Liver (tissue), 3 donors: ENCODE measurements at regions not wholly inside any gene's neighbourhood (a gene's known extent, or its start where the extent isn't known, plus 50 kb on each side); places are given as distances from the start of the nearest gene placed in this dataset.
"Not testable (repeated sequence)": the region's sequence is repeated elsewhere in the genome, so short reads cannot be mapped to it uniquely, and the experiment has no call there.

Experiments
- CTCF ChIP-seq: fragments of 150-350 bp; IDR thresholded peaks from 2 replicates; pipeline ENCODE4 v1.5.1; 2017; ENCODE audit warnings: improper control_type of control experiment, low read depth, low read length; ENCODE audit not compliant: missing input control
- GABPA ChIP-seq, 2 donors: IDR thresholded peaks in 1 of 2; conservative IDR thresholded peaks in 1 of 2; 2 replicates each; pipeline ENCODE4 v1.6.1; 2016; ENCODE audit warnings: antibody characterized with exemption in 2 of 2, mild to moderate bottlenecking in 1 of 2, moderate library complexity in 1 of 2
- RAD21 ChIP-seq, 2 donors: IDR thresholded peaks; 2 replicates each; pipeline ENCODE4 v1.6.1; 2016; ENCODE audit warnings: antibody characterized with exemption in 2 of 2, mild to moderate bottlenecking in 2 of 2
- SP1 ChIP-seq: IDR thresholded peaks from 2 replicates; pipeline ENCODE4 v1.6.1; 2018; ENCODE audit warnings: antibody characterized with exemption, mild to moderate bottlenecking
- TF ChIP-seq, protein P1 (sequence below): IDR thresholded peaks from 2 replicates; pipeline ENCODE4 v1.6.1; 2016; ENCODE audit warnings: antibody characterized with exemption
- donor health status: healthy.
- donor health status: healthy.

- TF ChIP-seq GABPA (IDR thresholded peaks at IDR 0.05 in 1 of 2, conservative IDR thresholded peaks at IDR 0.05 in 1 of 2); CTCF; RAD21 (IDR thresholded peaks at IDR 0.05); SP1: not testable (repeated sequence)
- TF ChIP-seq, protein P1, sequence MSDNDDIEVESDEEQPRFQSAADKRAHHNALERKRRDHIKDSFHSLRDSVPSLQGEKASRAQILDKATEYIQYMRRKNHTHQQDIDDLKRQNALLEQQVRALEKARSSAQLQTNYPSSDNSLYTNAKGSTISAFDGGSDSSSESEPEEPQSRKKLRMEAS = not testable (repeated sequence)
Observed at GRCh38 chr16:5212501-5212900, 114.9 kb upstream of the EEF2KMT start.
